Activated CD8-positive, alpha-beta memory T cell treated with anti-CD3 and anti-CD28 coated beads for 24 hours (primary cell): ENCODE measurements at regions not wholly inside any gene's neighbourhood (a gene's known extent, or its start where the extent isn't known, plus 50 kb on each side); places are given as distances from the start of the nearest gene placed in this dataset.

Source experiments
- DNase-seq: peaks from one replicate; pipeline ENCODE4 v3.0.0-alpha.2; 2020

- DNase-seq = no peak
Measured at GRCh38 chr9:105024529-105024928, 96.6 kb upstream of the ABCA1 start.

GRCh38 chr9:105026451-105026850, 98.5 kb upstream of the ABCA1 start:
- no peak for DNase-seq

GRCh38 chr9:105027084-105027483, 99.1 kb upstream of the ABCA1 start:
- DNase-seq = no peak

- no peak for DNase-seq
Measured at GRCh38 chr9:105030285-105030684, 102.3 kb upstream of the ABCA1 start.

DNA sequence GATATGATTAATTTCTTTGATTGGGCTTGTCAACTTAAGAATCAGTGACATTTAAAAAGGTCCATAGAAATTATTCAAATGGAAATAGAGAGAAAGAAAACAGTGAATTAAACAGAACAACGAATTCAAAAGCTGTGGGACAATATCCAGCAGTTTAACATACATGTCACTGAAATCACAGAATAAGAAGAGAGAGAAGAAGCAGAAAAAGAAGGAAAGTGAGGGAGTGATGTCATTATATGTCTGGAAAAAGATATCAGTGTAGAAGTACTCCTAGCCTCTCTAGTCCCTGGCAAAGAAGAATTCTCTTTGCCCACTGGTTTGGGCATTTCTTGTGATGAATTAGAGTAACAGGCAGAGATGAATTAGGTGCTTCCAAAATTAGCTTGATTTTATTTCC, 109.2 kb upstream of the ABCA1 start:
- DNase-seq = no peak

DNA sequence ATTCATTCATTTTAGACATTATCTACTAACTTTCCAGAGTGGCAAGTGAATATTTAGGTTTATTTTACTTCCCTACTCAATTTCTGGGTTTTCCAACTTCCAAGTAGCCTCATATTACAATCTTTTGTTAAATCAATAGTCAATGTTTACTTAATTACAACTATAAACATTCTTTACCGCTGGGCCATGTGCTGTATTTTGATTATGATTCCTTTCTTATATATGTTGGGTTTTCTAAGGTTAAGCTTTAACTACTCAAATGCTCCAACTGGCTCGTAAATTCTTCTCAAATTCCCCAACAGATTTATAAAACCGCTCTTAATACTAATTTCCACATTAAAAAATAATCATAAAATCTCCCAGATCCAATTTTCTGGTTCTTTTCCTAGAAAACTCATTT, 110.1 kb upstream of the ABCA1 start:
- DNase-seq = no peak

GRCh38 chr9:105039175-105039799, 111.3 kb upstream of the ABCA1 start:
- no peak for DNase-seq

DNA sequence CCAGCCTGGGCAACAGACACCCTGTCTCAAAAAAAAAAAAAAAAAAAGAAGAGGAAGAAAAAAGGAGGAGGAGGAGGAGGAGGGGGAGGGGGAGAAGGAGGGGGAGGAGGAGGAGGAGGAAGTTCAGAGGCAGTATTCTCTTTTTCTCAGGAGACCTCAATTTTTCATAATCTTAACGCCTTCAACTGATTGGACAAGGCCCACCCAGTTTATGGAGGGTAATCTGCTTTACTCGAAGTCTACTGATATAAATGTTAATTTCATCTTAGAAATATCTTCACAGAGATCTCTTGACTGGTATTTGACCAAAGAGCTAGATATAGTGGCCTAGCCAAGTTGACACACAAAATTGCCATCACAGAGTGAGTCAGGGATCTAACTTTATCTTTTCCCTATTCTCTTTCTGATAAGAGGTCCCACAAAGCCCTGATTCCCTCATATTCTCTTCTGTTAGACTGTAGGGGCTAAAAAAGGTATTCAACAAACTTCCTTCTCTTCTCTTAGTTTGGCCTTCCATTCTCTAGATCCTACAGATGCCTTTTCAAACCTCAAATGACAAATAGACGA, 115.5 kb upstream of the ABCA1 start:
- DNase-seq = no peak

GRCh38 chr9:105044518-105044917, 116.6 kb upstream of the ABCA1 start:
- DNase-seq = no peak

DNA sequence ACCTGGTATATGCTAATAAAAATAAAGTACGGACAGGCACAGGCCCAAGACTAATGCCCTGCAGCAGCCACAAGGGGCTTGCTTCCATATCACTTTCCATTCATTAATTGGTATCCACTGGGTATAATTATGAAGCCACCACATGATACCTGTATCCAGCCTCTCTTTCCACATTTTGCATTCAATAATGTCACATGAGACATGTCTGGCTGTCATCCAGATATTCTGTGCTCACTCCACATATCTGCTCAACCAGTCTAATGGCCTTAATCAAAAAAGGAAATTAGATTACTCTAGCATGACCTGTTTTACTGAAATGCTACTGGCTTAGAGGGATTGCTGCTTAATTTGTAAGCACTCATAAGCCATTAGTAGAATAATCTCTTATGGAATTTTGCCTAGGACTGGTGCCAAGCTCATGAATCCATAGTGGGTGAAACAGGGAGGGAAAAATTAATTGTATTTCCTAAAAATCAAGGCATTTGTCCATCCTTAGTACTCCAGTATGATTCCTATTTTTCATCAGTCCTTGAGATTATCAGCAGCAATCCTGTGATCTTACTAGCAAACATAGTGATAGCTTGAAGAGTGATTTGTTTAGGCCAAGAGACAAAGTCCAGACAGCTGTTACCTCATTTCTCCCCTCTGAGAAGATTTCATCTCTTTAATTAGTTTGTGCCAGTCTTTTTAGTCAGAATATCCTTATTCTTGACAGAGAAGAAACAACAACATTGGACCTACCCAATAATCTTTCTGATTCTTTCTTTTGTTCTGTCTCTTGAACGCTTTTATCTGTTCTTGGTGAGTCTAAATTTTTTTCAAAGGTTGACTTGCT, 119.2 kb upstream of the ABCA1 start:
- no peak for DNase-seq

GRCh38 chr9:105047742-105048041, 119.7 kb upstream of the ABCA1 start:
- no peak for DNase-seq

DNA sequence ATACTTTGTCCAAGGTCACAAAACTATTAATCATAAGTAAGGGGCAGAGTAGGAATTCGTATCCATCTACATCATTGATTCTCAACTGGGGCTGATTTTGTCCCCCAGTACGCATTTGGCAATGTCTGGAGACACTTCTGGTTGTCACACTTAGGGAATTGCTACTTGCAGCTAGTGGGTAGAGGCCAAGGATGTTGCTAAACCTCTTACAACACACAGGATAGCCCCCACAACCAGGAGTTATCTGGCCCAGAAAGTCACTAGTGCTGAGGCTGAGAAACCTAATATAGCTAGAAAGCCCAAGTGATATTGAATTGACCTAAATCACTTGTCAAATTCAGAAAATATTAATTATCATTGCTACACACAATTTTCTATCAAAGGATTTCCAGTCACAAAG, 120.4 kb upstream of the ABCA1 start:
- no peak for DNase-seq

GRCh38 chr9:105050296-105050695, 122.3 kb upstream of the ABCA1 start:
- no peak for DNase-seq

- no peak for DNase-seq
Measured at GRCh38 chr9:105051897-105052296, 123.9 kb upstream of the ABCA1 start.

DNA sequence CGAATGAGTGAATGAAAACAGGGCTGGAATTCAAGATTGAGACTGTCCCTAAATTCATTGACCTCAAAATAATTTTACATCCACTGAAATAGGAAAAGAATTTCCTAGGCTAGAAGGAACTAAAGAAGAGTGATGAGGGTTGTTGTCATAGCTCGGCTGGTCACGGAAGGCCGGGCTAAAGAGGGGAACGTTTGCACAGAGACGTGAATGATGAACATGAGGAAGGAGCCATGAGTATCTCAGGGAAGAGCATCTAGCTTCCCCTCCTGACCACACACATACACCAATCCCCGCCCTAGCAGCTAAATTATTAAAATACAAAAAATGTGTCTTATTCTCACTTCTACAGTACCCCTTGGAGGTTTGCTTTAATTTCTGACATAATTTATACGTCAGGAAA, 124.4 kb upstream of the ABCA1 start:
- DNase-seq = no peak

GRCh38 chr9:105053209-105053652, 125.3 kb upstream of the ABCA1 start:
- DNase-seq = peak; percentile 63

GRCh38 chr9:105054491-105054890, 126.5 kb upstream of the ABCA1 start:
- DNase-seq = no peak

DNA sequence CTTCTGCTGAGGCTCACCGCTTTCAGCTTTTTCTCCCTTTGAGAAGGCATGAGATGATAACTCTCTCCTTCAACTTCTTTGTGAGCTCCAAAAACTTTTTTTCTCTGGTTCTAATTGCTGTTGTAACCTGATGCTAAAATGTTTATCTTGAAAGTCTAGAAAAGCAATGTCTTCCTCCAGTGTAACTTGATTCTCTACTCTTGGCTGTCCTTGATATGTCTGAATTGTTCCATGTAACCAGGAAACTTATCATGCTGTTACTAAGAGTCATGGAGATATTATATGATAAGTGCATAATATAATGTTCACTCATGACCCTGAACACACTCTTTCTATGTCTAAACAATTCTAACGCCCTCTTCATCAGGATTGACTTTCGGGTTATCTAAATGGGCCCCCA, 128.0 kb upstream of the ABCA1 start:
- DNase-seq = no peak

DNA sequence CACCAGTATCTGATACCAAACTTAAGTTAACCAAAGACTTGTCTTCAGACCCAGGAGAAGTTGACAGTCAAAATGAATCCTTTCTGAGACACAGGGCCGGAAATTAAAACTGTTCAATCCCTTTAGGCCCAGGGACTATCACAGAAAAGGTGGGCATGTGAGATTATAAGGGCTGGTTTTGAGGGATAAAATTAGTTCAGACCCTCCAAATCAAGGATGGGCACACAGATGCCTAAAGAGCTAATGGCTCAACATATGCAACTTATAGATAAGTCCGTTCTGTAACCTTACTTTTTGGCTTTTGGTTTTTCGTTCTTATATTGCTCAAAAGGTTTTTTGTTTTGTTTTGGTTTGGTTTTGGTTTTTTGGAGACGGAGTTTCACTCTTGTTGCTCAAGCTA, 129.6 kb upstream of the ABCA1 start:
- DNase-seq = no peak

DNA sequence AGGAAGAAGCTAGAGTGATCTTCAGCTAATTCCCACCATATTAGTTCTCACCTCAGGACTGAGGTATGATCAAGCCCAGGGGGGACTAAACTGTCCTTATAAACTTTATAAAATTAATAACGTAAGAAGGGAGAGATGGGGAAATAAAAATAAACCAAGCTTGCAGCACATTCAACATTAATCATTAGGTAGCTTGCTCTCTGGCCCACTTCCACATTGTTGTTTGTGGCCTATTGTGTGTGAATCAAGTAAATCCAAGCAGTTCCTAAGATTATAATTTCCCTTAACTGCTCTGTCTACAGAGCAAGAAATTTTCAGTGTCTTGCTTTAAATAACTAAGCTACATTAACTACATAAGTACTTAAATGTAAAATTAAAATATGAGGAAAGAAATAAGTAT, 131.3 kb upstream of the ABCA1 start:
- no peak for DNase-seq

- no peak for DNase-seq
Measured at GRCh38 chr9:105062222-105062855, 134.4 kb upstream of the ABCA1 start.

GRCh38 chr9:105064248-105065097, 136.5 kb upstream of the ABCA1 start:
- DNase-seq = no peak
